NCI-H2196 treated with DMSO at 0.1 percent for 48 hours (cell line): ENCODE measurements at regions not wholly inside any gene's neighbourhood (a gene's known extent, or its start where the extent isn't known, plus 50 kb on each side); places are given as distances from the start of the nearest gene placed in this dataset.
"Not testable (repeated sequence)": the region's sequence is repeated elsewhere in the genome, so short reads cannot be mapped to it uniquely, and the experiment has no call there.

Source experiments
- DNase-seq: peaks from one replicate; lab custom pipeline; 2025; ENCODE audit not compliant: unreplicated experiment; lab: John Stamatoyannopoulos, UW

DNA sequence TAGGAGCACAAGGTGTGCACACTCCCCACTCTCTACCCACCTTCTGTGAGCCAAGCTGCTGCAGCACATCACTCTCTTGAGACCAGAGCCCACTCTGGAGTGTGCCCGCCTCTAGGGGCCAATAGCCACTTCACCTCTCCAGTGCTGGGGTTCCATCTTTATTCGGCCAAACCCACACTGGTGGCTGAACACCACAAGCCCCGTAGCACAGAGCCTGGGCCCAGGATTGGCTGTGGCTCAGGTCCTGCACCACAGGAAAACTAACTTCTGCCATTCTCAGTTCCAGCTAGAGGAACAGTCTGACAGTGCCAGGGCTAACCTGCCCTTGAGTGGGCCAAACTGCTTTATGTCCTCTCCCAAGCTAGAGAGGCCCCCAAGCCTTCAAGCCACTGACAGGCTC is 111.0 kb upstream of the TOX3 start:
- DNase-seq, result no peak

DNA sequence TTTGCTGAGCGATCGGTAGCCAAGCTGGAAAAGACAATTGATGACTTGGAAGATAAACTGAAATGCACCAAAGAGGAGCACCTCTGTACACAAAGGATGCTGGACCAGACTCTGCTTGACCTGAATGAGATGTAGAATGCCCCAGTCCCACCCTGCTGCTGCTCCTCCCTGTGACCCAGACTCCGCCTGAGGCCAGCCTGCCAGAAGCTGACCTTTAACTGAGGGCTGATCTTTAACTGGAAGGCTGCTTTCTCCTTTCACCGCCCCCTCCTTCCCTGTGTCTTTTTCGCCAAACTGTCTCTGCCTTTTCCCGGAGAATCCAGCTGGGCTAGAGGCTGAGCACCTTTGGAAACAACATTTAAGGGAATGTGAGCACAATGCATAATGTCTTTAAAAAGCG is 109.0 kb upstream of the TOX3 start:
- DNase-seq, result not testable (repeated sequence)

DNA sequence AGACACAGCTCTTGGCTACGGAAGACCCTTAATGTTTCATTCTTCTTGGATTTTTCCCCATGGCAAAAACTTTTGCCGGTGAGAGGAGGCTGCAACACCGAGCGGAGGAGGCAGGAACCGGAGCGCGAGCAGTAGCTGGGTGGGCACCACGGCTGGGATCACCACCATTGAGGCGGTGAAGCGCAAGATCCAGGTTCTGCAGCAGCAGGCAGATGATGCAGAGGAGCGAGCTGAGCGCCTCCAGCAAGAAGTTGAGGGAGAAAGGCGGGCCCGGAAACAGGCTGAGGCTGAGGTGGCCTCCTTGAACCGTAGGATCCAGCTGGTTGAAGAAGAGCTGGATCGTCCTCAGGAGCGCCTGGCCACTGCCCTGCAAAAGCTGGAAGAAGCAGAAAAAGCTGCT is 108.2 kb upstream of the TOX3 start:
- DNase-seq, result not testable (repeated sequence)

DNA sequence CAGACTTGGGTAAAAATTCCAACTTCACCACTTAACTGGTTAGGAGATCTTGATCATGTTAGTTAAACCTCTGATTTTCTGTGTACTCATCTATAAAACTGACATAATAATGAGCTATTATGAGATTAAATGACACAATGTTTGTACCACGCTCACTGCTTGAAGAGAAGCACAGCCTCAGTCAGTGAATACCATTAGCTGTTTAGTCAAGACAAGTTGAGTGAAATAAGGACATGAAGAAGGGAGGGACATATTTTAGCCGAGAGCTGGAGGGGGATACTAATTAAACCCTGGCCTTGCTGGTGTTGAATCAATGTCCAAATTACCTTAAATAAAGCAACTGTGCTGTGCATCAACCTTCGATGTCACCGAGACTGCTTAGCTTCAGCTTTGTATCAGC is 105.1 kb upstream of the TOX3 start:
- DNase-seq, result no peak

DNA sequence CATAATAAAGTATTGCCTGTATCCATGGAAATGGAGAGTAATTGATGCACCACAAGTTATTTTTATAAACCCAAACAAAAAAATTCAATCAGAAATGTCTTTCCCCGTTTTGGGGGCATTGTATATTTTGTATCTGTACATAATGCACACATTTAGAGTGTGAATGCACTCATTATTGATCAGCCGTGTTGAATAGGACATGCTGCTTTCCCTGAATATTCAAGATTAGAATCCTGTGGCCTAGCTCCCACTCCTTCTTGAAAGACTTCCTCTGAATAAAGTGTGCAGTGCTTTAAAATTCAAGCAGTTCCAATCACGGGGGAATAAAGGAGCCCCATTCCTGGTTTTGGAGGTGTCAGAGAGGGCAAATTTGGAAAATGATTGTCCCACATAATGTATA is 103.8 kb upstream of the TOX3 start:
- DNase-seq, result no peak

DNA sequence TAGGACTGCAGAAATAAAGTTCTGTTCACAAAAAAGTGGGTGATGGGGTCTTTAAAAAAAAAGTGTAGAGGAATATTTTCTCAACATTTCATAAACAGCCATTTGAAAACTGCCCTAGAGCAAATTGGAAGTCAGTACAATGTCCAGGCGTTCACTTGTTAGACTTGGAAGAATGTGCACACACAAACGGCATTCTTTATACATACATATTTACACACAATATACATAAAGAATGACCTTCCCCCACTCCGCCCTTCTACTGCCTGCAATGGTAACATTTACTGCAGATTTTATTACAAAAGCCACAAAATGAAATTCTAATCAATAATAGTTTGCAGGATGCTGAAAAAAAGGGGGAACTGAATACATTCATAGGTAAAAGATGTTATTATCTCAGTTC is 103.4 kb upstream of the TOX3 start:
- no peak for DNase-seq

DNA sequence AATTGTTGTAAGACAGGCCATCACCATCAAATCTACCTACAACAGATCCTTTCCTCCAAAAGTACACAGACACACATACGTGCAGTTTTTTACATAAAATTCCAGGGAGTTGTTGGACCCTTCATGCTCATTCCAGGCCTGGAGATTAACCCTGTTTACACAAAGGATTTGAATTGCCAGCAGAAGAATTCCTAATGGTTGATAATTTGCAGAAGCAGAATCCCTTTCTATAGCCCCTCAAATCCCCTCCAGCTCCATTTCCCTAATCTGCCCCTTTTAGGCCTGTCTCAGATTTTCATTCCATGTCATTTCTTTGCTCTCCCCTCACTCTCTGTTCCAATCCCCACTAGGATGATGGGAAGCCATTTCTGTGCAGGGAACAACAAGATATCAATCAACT is 102.9 kb upstream of the TOX3 start:
- no peak for DNase-seq

DNA sequence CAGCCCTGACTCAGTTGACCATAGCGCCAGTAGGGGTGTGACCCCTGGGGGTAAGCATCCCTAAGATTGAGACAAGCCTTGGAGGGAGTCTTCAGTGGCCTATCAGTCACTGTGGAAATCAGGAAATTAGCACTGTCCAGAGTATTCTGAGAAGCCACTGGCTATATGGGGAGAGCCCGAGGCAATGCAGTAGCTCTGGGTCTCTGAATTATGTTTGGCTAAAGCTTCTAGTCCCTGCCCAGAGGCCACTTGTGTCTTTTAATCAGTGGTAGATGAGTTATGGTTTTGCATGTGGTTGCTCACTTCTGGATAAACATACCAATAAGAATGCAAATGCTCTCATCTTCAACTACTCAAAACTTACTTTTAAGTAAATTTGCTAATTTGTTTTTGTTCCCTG is 100.6 kb upstream of the TOX3 start:
- no peak for DNase-seq

DNA sequence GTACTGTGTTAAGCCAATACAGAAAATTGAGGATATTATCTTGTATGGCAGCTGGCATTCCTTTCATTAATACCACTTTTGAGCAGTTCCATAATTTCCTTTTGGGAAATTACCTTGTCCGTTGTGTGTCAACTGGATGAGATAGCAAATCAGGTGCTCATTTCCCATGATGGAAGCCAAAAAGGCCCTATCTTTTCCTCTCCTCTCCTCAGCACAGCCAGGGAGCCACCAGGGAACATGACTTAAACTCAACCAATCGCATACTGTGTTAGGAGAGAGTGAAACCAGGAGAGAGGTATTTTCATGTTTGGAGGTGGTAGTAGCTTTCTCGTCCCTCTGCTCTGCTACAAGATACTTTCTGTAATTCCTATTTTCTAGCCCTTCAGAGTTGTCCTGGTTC is 96.1 kb upstream of the TOX3 start:
- no peak for DNase-seq

DNA sequence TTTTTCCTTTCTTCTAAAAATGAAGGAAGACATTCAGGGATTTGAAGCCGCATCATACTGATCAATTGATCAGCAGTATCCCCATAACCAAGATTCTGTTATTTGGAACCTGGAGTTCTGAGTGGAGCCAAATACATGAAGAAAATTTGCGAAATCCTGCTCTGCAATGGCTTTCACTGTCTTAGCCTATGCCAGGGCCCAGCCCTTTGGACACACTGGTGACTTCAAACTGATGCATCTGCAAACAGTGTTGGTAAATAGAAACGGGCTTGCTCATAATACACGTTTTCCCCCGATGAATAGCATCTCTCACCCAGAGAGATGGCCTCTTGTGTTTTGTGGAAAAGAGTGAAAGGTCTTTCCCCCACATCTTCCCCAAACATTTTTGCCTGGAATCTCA is 87.6 kb upstream of the TOX3 start:
- no peak for DNase-seq

DNA sequence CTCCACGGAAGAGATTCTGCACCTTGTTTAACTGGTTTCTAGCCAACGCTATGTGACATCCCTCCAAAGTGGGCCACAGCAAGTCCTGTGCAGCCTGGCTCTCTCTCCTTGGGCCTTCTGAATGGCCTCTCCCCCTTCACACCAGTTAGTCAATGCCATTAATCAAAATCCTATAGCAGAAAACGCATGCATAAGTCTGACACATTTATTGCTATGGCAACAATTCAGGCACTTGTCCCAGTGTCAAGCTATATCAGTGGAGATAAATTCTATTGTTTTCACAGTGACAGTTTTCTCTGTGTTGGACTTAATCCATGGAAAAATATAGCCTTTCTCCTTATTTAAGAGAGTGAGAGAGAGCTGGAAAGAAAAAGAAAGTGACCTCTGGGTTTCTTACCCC is 87.2 kb upstream of the TOX3 start:
- DNase-seq, result no peak

DNA sequence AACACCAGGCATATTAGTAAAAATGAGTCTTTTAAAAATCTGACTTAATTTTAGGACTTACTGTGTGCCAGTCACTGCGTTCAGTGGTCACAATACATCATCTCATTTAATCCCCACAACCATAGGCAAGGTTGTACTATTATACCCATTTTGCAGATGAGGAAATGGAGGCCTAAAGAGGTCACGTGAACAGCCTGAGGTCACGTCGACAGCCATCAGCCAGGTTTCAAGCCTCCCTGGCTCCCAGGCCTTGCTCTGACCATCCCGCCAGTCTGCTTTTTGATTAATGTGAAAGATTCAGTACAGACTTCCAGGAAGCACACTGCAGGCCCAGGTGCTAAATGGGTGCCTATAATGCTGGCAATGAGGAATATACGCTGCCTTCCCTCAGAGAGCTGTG is 86.3 kb upstream of the TOX3 start:
- DNase-seq, result no peak

DNA sequence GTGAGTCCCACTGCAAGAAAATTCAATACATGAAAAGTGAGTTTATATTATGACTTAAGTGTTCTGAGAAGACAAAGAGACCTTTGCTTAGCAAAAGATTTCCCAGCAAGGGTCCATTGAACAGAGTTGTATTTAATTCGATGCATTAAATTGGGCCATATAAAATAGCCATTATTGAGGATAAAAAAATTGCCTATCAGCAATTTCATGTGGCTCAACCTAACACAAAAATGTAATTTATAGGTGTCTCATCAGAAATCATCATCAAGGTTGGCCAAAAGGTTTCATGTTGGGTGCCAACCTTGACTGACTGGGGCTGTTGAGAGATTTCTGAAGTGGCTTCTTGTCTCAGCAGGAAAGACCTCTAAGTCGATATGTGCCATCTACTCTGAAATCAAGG is 84.8 kb upstream of the TOX3 start:
- no peak for DNase-seq

DNA sequence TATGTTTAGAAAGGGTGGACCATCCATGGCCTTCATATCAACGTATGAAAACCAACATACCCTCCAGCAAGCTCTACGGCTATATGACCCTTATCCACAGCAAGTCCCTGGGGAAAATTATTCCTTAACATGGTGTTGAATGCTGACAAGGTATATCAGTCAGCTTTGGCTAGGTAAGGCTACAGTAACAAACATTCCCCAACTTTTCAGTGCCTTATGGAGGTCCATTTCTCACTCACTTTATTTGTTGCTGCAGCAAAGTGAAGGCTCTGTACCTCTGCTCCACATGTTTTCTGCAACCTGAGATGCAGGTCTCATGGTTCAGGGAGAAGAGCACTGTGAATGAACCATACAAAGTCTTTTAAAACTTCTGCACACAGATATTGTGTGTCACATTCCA is 83.8 kb upstream of the TOX3 start:
- DNase-seq, result no peak

DNA sequence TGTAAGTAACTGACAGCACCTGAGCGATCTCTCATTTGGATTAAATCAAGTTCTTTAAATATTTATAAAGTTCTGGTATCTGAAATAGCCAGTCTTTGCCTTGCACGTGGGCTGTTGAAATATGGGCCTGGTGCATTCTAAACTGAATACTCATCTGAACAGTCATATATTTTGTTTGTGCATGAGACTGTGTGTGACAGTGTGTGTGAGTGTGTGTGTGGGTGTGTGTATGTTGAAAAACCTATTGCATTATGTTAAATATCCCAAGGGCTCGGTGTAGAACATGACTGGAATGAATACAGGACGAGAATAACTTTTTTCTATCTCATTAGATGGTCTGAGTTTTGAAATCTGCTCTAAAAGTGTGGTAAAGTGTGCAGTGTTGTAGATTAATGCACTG is 82.4 kb upstream of the TOX3 start:
- DNase-seq, result no peak

DNA sequence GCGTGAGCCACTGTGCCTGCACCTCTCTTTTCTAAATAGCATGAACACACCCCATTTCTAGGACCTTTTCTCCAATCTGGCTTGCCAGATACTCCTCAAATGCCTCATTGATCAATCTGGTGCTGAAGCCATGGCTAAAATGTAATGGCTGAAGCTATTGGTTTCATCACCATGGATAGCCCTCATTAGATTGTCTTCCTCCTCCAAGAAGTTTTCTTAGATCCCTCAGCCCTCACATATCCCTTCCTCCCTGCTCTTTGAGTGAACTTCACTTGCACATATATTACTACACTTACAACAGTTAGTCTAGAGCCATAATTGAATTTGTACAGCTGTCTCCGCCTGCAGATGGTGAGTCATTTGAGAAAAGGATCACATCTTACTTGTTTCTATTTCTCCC is 77.9 kb upstream of the TOX3 start:
- no peak for DNase-seq

DNA sequence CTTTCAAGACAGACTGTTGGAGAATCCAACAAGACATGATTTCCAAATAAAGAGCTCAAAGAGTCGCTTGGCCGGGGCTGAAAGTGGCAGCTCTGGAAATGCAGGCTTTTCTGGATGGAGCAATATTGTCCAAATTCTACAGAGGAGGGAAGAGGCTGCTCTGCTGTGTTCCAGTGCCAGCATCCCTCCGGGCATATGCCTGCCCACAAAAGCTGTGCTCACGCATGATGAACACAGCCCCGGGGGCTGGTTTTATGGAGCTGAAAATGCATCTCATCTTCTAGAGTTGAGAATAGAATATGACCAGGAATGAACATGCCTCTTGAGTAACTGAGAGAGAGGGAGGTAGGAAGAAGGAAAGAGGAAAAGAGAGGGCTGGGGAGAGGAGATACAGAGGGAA is 74.7 kb upstream of the TOX3 start:
- DNase-seq, result no peak

DNA sequence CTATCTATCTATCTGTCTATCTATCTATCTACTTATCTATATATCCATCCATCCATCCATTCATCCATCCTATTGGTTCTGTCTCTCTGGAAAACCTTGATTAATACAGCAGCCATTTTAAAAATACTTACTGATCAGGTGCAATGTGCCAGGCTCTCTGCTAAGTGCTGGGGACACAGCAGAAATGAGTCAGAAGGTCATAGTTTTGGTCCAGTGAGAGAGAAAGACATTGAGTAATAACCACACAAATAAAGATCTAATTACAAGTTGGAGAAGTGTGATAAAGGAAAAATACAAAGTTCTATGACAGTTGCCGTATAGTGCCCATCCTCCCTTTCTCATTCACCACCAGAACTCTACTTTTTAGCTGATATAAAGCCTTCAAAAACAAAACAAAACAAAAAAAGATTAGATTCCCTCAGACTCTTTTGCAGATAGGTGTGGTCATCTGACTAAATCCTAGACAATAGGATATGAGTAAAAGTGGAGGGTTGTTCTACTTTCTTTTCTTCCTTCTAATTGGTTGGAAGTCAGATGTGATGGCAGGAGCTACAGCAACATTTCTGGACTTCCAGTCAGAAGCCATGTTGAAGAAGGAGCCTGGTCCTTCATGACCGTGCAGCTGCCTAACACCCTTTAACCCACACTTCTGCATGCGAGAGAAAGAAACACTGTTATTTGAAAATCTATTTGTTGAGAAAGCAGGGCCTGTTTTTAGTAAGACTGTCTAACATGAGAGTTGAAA is 72.0 kb upstream of the TOX3 start:
- no peak for DNase-seq

DNA sequence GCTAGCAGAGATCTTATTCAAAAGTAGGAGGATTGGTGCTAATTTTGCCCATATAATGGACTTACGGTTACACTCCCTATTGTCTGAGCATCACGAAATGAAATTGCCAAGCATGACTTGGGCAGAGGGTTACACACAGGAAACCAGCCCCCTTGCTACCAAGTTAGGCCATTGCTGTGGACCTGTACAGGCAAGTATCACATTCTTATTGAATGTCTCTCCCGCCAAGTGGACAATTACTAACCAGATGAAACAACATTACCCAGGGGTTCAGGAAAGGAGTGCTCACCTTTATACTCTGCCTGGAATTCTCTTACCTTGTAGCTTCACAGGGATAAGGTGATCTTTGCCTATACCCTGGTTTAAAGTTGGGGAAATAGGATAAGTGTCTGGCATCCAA is 70.6 kb upstream of the TOX3 start:
- no peak for DNase-seq

DNA sequence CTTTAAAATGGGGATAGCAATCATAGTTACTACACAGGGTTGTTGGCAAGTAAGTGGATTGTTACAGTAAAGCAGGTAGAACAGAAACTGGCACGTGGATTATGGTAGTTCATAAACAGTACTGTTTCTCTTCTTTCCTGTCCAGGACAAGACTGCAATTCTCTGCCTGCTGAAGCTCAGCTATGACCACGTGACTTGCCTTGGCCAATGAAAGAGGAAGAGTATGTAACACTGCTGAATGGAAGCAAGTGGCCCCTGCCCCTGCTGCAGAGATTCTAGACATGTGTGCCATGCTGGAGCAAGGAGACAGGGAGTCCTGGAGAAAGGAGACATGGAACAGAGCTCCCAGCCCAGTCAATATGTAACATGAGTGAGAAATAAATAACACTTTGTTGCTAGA is 66.6 kb upstream of the TOX3 start:
- no peak for DNase-seq

DNA sequence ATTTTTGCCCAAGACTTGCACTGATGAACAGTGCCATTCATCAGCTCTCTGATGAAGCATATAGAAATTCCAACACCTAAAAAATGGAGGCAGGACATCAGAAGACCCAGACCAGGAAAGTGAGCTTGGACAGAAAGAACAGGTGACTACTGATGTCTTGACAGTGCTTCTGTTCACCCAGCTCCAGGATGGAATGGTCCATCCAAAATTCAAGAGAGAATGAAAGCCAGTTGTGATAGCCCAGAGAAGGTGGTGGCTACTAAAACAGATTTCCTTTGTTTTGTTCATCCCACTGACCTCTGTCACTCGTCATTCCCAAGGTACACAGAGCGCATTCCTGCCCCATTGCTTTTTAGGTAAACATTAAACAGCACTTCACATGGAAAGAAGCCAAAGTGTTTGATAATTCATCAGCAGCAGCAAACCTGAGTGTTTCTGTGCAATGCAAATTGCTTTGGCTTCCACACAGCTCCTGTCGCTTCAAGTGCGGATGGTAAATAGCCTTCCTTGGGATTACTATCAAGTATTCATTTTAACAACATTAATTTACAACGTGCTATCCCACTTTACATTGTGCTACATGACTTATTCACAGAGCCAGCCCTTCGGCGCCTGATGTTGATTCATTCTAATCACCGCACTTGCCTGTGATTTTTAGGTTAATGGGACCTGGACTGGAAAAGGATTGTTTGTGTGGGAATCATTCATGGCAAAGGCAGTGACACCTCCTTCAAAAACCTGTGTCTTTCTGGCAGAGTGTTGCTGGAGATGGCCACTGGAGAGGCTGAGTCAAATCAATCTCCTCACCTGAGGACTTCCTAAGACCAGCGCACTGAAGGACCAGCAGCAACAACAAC is 65.1 kb upstream of the TOX3 start:
- no peak for DNase-seq

DNA sequence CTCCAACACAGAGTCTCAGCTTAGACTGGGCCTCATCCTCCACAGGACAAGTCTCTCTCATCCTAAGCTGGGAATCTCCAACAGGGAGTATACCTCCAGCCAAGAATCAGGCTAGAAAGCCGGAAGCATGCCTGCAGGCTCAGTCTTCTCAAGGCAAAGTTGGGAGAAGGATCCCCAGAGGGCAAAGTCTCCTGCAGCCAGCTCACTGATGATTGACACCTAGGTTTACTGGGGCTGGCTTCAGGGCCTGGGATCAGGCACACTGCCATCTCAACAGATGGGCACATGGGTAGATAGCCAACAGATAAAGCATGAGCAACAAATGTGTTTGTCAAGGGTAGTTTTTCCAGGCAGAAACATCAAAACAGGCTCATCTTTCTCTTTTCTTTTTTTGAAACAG is 56.1 kb upstream of the TOX3 start:
- no peak for DNase-seq
